ENCODE measurements at regions not wholly inside any gene's neighbourhood (a gene's known extent, or its start where the extent isn't known, plus 50 kb on each side); places are given as distances from the start of the nearest gene placed in this dataset.

DNA sequence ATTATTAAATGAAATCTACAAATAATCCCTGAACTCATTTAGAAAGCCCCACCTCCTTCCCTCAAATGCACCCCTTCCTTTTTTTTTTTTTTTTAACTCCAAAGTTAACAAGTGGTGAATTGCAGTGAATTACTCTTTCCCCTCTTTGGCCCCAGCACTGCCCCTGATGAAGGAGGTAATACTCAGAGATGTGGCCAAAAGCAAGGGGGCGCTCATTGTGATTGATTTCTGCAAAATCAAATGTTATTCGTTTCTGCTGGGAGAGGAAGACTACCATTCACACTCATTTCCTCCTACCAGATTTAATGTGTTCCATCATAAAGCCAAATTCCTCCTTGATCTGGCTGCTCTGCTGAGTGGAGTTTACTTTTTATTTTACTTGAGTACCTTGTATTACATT is 259.4 kb downstream of the GPD2 start:
- no peak for TF ChIP-seq EZH2 (IDR thresholded peaks at IDR 0.05; ENCODE audit: borderline replicate concordance, low read length)
- TF ChIP-seq, protein P1, sequence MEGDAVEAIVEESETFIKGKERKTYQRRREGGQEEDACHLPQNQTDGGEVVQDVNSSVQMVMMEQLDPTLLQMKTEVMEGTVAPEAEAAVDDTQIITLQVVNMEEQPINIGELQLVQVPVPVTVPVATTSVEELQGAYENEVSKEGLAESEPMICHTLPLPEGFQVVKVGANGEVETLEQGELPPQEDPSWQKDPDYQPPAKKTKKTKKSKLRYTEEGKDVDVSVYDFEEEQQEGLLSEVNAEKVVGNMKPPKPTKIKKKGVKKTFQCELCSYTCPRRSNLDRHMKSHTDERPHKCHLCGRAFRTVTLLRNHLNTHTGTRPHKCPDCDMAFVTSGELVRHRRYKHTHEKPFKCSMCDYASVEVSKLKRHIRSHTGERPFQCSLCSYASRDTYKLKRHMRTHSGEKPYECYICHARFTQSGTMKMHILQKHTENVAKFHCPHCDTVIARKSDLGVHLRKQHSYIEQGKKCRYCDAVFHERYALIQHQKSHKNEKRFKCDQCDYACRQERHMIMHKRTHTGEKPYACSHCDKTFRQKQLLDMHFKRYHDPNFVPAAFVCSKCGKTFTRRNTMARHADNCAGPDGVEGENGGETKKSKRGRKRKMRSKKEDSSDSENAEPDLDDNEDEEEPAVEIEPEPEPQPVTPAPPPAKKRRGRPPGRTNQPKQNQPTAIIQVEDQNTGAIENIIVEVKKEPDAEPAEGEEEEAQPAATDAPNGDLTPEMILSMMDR (IDR thresholded peaks at IDR 0.05; ENCODE audit: low read length), result peak; percentile 17; the same call in 1 of the 2 replicates

All from OCI-LY1 (cell line).